ENCODE measurements at regions not wholly inside any gene's neighbourhood (a gene's known extent, or its start where the extent isn't known, plus 50 kb on each side); places are given as distances from the start of the nearest gene placed in this dataset.

DNA sequence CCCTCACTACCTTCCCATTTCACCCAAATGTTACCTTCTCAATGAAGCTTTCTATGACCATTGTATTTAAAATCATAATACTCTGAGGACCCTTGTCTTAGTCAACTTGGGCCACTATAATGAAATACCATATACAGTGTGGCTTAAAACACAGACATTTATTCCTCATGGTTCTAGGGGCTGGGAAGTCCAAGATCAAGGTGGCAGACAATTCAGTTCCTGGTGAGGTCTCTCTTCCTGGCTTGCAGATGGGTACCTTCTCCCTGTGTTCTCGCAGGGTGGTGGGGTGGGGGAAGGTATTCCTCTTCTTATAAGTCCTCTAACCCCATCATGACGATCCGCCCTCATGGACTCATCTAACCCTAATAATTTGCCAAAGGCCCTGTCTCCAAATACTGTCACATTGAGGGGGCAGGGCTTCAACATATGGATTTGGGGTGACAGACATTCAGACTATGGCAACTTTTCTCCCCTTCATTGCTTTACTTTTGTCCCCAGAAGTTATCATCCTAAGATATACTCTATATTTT is 163.7 kb upstream of the PWP1 start:
- TF ChIP-seq, protein P1, sequence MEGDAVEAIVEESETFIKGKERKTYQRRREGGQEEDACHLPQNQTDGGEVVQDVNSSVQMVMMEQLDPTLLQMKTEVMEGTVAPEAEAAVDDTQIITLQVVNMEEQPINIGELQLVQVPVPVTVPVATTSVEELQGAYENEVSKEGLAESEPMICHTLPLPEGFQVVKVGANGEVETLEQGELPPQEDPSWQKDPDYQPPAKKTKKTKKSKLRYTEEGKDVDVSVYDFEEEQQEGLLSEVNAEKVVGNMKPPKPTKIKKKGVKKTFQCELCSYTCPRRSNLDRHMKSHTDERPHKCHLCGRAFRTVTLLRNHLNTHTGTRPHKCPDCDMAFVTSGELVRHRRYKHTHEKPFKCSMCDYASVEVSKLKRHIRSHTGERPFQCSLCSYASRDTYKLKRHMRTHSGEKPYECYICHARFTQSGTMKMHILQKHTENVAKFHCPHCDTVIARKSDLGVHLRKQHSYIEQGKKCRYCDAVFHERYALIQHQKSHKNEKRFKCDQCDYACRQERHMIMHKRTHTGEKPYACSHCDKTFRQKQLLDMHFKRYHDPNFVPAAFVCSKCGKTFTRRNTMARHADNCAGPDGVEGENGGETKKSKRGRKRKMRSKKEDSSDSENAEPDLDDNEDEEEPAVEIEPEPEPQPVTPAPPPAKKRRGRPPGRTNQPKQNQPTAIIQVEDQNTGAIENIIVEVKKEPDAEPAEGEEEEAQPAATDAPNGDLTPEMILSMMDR (conservative IDR thresholded peaks at IDR 0.05; ENCODE audit: low read length) = no peak
- no peak for TF ChIP-seq EZH2phosphoT487 (IDR thresholded peaks at IDR 0.05; ENCODE audit: borderline replicate concordance)
